MM.1S (cell line): ENCODE measurements at regions not wholly inside any gene's neighbourhood (a gene's known extent, or its start where the extent isn't known, plus 50 kb on each side); places are given as distances from the start of the nearest gene placed in this dataset.

Source experiments
- DNase-seq: peaks from one replicate; pipeline ENCODE4 v3.0.0-alpha.2; 2015
- H2AFZ ChIP-seq: fragments of 300-600 bp; sonication (generic); 2 replicates; pipeline ENCODE4 v1.6.0; 2016; ENCODE audit warnings: antibody characterized with exemption, low read length
- H3F3A ChIP-seq: fragments of 300-600 bp; sonication (generic); 2 replicates; pipeline ENCODE4 v1.6.1; 2016; ENCODE audit warnings: mild to moderate bottlenecking, antibody characterized with exemption, low read length, moderate library complexity, mixed read lengths; ENCODE audit not compliant: insufficient read depth
- H3K27ac ChIP-seq: fragments of 300-600 bp; sonication (generic); 2 replicates; pipeline ENCODE4 v1.5.1; 2016; ENCODE audit warnings: mild to moderate bottlenecking, low read length
- H3K27me3 ChIP-seq: fragments of 300-600 bp; sonication (generic); replicated peaks from 2 replicates; pipeline ENCODE4 v1.6.0; 2016; ENCODE audit warnings: low read length; ENCODE audit not compliant: insufficient read depth
- H3K36me3 ChIP-seq: fragments of 300-600 bp; sonication (generic); replicated peaks from 2 replicates; pipeline ENCODE4 v1.6.1; 2016; ENCODE audit warnings: mild to moderate bottlenecking, low read length, mixed read lengths; ENCODE audit not compliant: insufficient read depth
- H3K4me1 ChIP-seq: fragments of 300-600 bp; sonication (generic); 2 replicates; pipeline ENCODE4 v1.6.1; 2016; ENCODE audit warnings: low read length, mixed read lengths
- H3K4me2 ChIP-seq: fragments of 300-600 bp; sonication (generic); 2 replicates; pipeline ENCODE4 v1.6.0; 2016; ENCODE audit warnings: low read depth, low read length
- H3K4me3 ChIP-seq: fragments of 300-600 bp; sonication (generic); 2 replicates; pipeline ENCODE4 v1.5.1; 2016; ENCODE audit warnings: low read length, mixed read lengths
- H3K79me2 ChIP-seq: fragments of 300-600 bp; sonication (generic); 2 replicates; pipeline ENCODE4 v1.6.1; 2016; ENCODE audit warnings: mixed run types, low read length, mixed read lengths
- H3K9ac ChIP-seq: fragments of 300-600 bp; sonication (generic); 2 replicates; pipeline ENCODE4 v1.6.1; 2016; ENCODE audit warnings: low read length, mixed read lengths
- H3K9me2 ChIP-seq: fragments of 300-600 bp; sonication (generic); replicated peaks from 2 replicates; pipeline ENCODE4 v1.6.1; 2016; ENCODE audit warnings: mild to moderate bottlenecking, low read length, mixed read lengths; ENCODE audit not compliant: insufficient read depth
- H3K9me3 ChIP-seq: fragments of 300-600 bp; sonication (generic); replicated peaks from 2 replicates; pipeline ENCODE4 v1.6.1; 2016; ENCODE audit warnings: mild to moderate bottlenecking, low read length, mixed read lengths; ENCODE audit not compliant: insufficient read depth
- H4K20me1 ChIP-seq: fragments of 300-600 bp; sonication (generic); 2 replicates; pipeline ENCODE4 v1.6.1; 2016; ENCODE audit warnings: mild to moderate bottlenecking, low read length, moderate library complexity, mixed read lengths; ENCODE audit not compliant: insufficient read depth
- EZH2 ChIP-seq: fragments of 300-600 bp; sonication (generic); optimal IDR thresholded peaks from 2 replicates; pipeline ENCODE3; 2017; ENCODE audit warnings: low read depth, mild to moderate bottlenecking, antibody characterized with exemption, low read length, mixed read lengths
- EZH2phosphoT487 ChIP-seq: fragments of 300-600 bp; sonication (generic); IDR thresholded peaks from 2 replicates; pipeline ENCODE4 v1.6.1; 2018; ENCODE audit warnings: antibody characterized with exemption, low read length
- TF ChIP-seq, protein P1 (sequence below): fragments of 300-600 bp; sonication (generic); IDR thresholded peaks from 2 replicates; pipeline ENCODE4 v1.5.1; 2016; ENCODE audit warnings: antibody characterized with exemption, low read length, mixed read lengths

DNA sequence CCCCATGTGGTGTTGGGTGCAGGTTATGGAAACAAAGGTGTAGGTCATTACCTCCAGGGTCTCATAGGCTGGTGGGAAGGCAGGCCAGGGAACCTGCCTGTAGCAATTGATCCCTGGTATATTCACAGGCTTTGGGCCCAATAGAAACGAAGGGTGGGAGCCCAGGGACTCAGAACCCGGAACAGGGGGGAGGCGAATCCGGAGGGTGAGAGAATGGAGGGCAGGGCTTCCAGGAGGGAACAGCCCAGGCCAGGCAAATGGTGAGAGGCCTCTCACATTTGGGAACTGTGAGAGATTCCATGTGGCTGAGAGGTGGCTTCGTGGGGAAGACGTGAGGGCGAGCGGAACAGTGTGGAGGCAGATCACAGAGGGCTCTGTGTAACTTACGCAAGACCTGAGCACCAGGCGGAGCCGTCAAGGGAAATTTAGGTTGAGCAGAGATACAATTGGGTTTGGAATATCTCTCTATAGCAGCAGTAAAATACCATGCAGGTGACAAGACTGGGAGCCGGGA, 267.1 kb downstream of the ERMARD start:
- Histone ChIP-seq H3K9me2 (no peaks in the 10 kb centered on the region), H3K4me3 (no peak overlapping the region), H3K9me3 (no peaks in the 10 kb centered on the region), H2AFZ (no peak overlapping the region), H3K9ac (no peak overlapping the region), H3K27me3 (no peaks in the 10 kb centered on the region), H3K36me3 (no peaks in the 10 kb centered on the region), H3K79me2 (no peaks in the 10 kb centered on the region), H3F3A (no peaks in the 10 kb centered on the region), H4K20me1 (no peaks in the 10 kb centered on the region), H3K27ac (no peak overlapping the region), H3K4me1 (no peaks in the 10 kb centered on the region), H3K4me2 (no peak overlapping the region)
- no peak for DNase-seq
- no peak for TF ChIP-seq EZH2
- TF ChIP-seq, protein P1, sequence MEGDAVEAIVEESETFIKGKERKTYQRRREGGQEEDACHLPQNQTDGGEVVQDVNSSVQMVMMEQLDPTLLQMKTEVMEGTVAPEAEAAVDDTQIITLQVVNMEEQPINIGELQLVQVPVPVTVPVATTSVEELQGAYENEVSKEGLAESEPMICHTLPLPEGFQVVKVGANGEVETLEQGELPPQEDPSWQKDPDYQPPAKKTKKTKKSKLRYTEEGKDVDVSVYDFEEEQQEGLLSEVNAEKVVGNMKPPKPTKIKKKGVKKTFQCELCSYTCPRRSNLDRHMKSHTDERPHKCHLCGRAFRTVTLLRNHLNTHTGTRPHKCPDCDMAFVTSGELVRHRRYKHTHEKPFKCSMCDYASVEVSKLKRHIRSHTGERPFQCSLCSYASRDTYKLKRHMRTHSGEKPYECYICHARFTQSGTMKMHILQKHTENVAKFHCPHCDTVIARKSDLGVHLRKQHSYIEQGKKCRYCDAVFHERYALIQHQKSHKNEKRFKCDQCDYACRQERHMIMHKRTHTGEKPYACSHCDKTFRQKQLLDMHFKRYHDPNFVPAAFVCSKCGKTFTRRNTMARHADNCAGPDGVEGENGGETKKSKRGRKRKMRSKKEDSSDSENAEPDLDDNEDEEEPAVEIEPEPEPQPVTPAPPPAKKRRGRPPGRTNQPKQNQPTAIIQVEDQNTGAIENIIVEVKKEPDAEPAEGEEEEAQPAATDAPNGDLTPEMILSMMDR, result no peak
- TF ChIP-seq EZH2phosphoT487, result no peak

DNA sequence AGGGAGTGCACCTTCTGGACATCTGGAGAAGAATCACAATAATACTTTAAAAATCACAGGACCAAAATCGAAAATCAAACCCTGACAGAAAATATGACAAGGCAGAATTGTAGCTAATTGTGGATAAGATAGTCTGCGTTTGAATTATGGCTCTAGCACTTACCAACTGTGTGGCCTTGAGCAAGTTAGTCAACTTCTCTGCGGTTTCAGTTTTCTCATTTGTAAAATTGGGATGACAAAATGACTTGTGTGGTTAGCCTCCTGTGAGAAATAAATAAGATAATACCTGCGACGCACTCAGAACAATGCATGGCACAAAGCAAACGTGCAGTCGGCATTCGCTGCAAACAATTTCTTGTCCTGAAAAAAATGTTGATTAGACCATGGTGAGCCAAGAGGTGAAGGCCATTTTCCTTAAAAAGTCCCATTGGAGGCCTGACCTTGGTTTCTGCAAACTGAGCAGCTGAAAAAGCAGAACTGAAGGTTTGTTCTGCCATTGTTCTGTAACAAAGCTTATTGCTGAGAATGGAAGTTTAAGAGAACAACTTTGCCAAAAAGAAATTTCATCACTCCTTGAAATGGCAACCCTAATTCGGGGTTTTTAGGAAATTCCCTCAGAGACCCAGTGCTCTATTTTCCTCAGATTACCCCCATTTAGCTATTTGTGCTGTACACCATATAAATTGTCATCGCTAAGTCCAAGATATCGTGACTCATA, 266.3 kb downstream of the ERMARD start:
- Histone ChIP-seq H3K9ac (no peak overlapping the region), H3F3A (no peaks in the 10 kb centered on the region), H3K9me2 (no peaks in the 10 kb centered on the region), H3K4me1 (no peaks in the 10 kb centered on the region), H3K79me2 (no peaks in the 10 kb centered on the region), H3K4me2 (no peak overlapping the region), H3K36me3 (no peaks in the 10 kb centered on the region), H2AFZ (no peak overlapping the region), H3K27me3 (no peaks in the 10 kb centered on the region), H3K9me3 (no peaks in the 10 kb centered on the region), H4K20me1 (no peaks in the 10 kb centered on the region), H3K4me3 (no peak overlapping the region), H3K27ac (no peak overlapping the region)
- TF ChIP-seq EZH2phosphoT487, result no peak
- TF ChIP-seq, protein P1, result no peak
- TF ChIP-seq EZH2, result no peak
- no peak for DNase-seq

DNA sequence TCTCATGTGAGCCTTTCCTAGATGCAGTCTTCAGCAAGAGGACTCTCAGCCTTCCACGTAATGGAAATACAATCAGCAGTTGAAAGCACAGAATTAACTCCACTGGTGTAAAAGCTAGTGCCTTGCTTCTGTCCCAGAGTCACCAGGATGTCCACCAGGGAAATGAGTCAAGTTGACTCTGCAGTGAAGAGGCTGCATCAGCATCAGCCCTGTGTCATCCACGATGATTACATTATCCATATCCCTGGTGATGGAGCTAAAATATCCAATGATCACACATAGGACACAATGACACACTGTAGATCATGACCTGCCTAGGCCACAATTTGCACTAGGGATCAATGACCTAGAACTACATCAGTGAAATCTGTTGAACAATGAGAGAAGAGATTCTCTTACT, 262.4 kb downstream of the ERMARD start:
- Histone ChIP-seq H3K4me2 (no peak overlapping the region), H3F3A (no peaks in the 10 kb centered on the region), H3K4me1 (no peaks in the 10 kb centered on the region), H3K27me3 (no peaks in the 10 kb centered on the region; the same call in 1 of the 2 replicates), H3K9ac (no peak overlapping the region), H3K4me3 (no peak overlapping the region), H4K20me1 (no peaks in the 10 kb centered on the region), H3K79me2 (no peaks in the 10 kb centered on the region), H3K9me3 (no peaks in the 10 kb centered on the region), H3K36me3 (no peaks in the 10 kb centered on the region), H2AFZ (no peak overlapping the region), H3K27ac (no peak overlapping the region), H3K9me2 (no peaks in the 10 kb centered on the region)
- DNase-seq, result no peak
- TF ChIP-seq EZH2phosphoT487, result no peak
- TF ChIP-seq, protein P1, result no peak
- TF ChIP-seq EZH2, result no peak
